ENCODE measurements at regions not wholly inside any gene's neighbourhood (a gene's known extent, or its start where the extent isn't known, plus 50 kb on each side); places are given as distances from the start of the nearest gene placed in this dataset.

DNA sequence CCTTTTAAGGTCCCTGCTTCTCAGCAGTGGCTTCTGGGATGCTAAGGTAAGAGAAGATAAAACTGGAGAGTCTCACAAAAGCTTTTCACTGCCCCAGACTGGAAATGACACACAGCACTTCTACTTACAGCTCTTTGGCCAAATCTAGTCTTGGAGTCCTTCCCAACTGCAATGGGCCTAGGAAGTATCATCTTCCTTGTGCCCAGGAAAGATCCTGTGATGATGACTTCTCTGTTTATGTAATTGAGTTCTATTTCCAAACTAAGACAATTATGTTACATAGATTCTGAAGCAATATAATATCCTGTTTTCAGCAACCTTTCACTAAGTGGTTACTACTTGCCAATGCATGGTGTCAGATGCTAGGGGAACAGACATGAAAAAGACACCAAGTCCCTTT lies 234.1 kb downstream of the PTEN start:
- TF ChIP-seq, protein P1, sequence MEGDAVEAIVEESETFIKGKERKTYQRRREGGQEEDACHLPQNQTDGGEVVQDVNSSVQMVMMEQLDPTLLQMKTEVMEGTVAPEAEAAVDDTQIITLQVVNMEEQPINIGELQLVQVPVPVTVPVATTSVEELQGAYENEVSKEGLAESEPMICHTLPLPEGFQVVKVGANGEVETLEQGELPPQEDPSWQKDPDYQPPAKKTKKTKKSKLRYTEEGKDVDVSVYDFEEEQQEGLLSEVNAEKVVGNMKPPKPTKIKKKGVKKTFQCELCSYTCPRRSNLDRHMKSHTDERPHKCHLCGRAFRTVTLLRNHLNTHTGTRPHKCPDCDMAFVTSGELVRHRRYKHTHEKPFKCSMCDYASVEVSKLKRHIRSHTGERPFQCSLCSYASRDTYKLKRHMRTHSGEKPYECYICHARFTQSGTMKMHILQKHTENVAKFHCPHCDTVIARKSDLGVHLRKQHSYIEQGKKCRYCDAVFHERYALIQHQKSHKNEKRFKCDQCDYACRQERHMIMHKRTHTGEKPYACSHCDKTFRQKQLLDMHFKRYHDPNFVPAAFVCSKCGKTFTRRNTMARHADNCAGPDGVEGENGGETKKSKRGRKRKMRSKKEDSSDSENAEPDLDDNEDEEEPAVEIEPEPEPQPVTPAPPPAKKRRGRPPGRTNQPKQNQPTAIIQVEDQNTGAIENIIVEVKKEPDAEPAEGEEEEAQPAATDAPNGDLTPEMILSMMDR (IDR thresholded peaks at IDR 0.05): no peak
- TF ChIP-seq POLR2AphosphoS5 (IDR thresholded peaks at IDR 0.05; ENCODE audit: low read depth, low read length): no peak
- TF ChIP-seq, protein P2, sequence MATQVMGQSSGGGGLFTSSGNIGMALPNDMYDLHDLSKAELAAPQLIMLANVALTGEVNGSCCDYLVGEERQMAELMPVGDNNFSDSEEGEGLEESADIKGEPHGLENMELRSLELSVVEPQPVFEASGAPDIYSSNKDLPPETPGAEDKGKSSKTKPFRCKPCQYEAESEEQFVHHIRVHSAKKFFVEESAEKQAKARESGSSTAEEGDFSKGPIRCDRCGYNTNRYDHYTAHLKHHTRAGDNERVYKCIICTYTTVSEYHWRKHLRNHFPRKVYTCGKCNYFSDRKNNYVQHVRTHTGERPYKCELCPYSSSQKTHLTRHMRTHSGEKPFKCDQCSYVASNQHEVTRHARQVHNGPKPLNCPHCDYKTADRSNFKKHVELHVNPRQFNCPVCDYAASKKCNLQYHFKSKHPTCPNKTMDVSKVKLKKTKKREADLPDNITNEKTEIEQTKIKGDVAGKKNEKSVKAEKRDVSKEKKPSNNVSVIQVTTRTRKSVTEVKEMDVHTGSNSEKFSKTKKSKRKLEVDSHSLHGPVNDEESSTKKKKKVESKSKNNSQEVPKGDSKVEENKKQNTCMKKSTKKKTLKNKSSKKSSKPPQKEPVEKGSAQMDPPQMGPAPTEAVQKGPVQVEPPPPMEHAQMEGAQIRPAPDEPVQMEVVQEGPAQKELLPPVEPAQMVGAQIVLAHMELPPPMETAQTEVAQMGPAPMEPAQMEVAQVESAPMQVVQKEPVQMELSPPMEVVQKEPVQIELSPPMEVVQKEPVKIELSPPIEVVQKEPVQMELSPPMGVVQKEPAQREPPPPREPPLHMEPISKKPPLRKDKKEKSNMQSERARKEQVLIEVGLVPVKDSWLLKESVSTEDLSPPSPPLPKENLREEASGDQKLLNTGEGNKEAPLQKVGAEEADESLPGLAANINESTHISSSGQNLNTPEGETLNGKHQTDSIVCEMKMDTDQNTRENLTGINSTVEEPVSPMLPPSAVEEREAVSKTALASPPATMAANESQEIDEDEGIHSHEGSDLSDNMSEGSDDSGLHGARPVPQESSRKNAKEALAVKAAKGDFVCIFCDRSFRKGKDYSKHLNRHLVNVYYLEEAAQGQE (IDR thresholded peaks at IDR 0.05; ENCODE audit: insufficient read depth in 1 of 2, low read depth in 2 of 2, low read length in 1 of 2): no peak

Data from Panc1 (cell line).